Bronchial epithelial cell (primary cell): ENCODE measurements at regions not wholly inside any gene's neighbourhood (a gene's known extent, or its start where the extent isn't known, plus 50 kb on each side); places are given as distances from the start of the nearest gene placed in this dataset.
"Not testable (repeated sequence)": the region's sequence is repeated elsewhere in the genome, so short reads cannot be mapped to it uniquely, and the experiment has no call there.

Experiments used
- DNase-seq: peaks from one replicate; pipeline ENCODE4 v3.0.0-alpha.2; 2010; ENCODE audit warnings: low read depth
- FAIRE-seq: peaks from 2 replicates; lab custom pipeline; 2011; peaks lifted over from hg19 to GRCh38; lab: Jason Lieb, UNC
- H3K27me3 ChIP-seq: 2 replicates; pipeline ENCODE4 v1.5.1; 2011; ENCODE audit warnings: low read length; ENCODE audit not compliant: control insufficient read depth, insufficient read depth
- H3K36me3 ChIP-seq: 2 replicates; pipeline ENCODE4 v1.5.1; 2011; ENCODE audit warnings: low read length; ENCODE audit not compliant: control insufficient read depth, insufficient read depth
- H3K4me3 ChIP-seq: 2 replicates; pipeline ENCODE4 v1.5.1; 2011; ENCODE audit warnings: mild to moderate bottlenecking, low read depth, low read length, control low read depth
- CTCF ChIP-seq: IDR thresholded peaks from 2 replicates; pipeline ENCODE4 v1.5.1; 2011; ENCODE audit warnings: mild to moderate bottlenecking, moderate library complexity, low read length, control low read depth, inconsistent platforms; ENCODE audit not compliant: insufficient read depth, severe bottlenecking

- H3K36me3 ChIP-seq = no peaks in the 10 kb centered on the region
- no peaks in the 10 kb centered on the region for H3K27me3 ChIP-seq
- no peak for FAIRE-seq
These were observed 2040.5 kb upstream of the C9orf72 start for GRCh38 chr9:29613773-29614172.

GRCh38 chr9:29616844-29617243 is 2043.6 kb upstream of the C9orf72 start:
- DNase-seq (no peak), FAIRE-seq (no peak)
- Histone ChIP-seq H3K4me3 (no peak overlapping the region), H3K27me3 (no peaks in the 10 kb centered on the region), H3K36me3 (no peaks in the 10 kb centered on the region)
- TF ChIP-seq CTCF = no peak

More at GRCh38 chr9:29613773-29614172, 2040.5 kb upstream of the C9orf72 start:
- TF ChIP-seq CTCF = no peak
- H3K4me3 ChIP-seq = no peak overlapping the region
- no peak for DNase-seq

DNA sequence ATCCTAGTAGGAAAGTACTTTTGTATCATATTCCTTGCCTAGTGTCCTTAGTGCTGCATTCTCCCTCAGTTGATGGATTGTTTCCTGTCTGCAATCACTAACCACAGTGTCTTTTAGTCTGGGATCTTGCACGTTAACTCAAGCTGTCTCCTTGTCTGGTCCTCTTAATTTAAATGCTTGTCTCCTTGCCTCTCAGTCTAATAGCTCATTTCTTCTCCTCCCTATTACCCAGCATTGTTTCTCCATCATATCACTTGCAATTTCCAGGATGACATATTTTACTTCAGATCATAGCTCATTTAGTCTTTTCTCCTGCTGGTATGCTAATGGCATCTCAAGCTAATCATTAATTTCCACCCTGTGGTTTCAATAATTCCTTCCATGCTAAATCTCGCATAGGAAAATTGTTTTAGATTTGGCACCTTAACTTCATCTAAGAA is 2052.0 kb upstream of the C9orf72 start:
- DNase-seq (no peak), FAIRE-seq (no peak)
- no peak for TF ChIP-seq CTCF
- no peaks in the 10 kb centered on the region for H3K36me3 ChIP-seq
- H3K4me3 ChIP-seq = no peak overlapping the region
- H3K27me3 ChIP-seq = no peaks in the 10 kb centered on the region

- TF ChIP-seq CTCF = no peak
- no peak for DNase-seq
- no peak for FAIRE-seq
- Histone ChIP-seq H3K4me3 (no peak overlapping the region), H3K36me3 (no peaks in the 10 kb centered on the region), H3K27me3 (no peaks in the 10 kb centered on the region)
These were observed 2052.7 kb upstream of the C9orf72 start for GRCh38 chr9:29625931-29626330.

DNA sequence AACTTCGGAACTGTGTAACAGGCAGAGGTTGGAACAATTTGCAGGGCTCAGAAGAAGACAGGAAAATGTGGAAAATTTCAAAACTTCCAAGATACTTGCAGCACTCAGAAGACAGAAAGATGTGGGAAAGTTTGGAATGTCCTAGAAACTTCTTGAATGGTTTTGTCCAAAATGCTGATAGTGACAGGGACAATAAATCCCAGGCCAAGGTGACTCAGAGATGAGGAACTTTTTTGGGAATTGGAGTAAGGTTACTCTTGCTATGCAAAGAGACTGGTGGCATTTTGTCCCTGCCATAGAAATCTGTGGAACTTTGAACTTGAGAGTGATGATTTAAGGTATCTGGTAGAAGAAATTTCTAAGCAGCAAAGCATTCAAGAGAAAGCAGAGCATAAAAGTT is 2055.6 kb upstream of the C9orf72 start:
- not testable (repeated sequence) for H3K36me3 ChIP-seq, H3K27me3 ChIP-seq, FAIRE-seq, DNase-seq, H3K4me3 ChIP-seq

- no peak for TF ChIP-seq CTCF
- Histone ChIP-seq H3K4me3 (no peak overlapping the region), H3K36me3 (no peaks in the 10 kb centered on the region), H3K27me3 (no peaks in the 10 kb centered on the region)
- no peak for DNase-seq
- no peak for FAIRE-seq
These were observed 2064.4 kb upstream of the C9orf72 start for GRCh38 chr9:29637471-29638237.
